Activated B cell treated with CpG ODN at 0.5 μM for 24 hours (primary cell): ENCODE measurements at regions not wholly inside any gene's neighbourhood (a gene's known extent, or its start where the extent isn't known, plus 50 kb on each side); places are given as distances from the start of the nearest gene placed in this dataset.

Source experiments
- ATAC-seq: fragments of 200-7000 bp; cut with Tn5 transposase; one replicate; pipeline ENCODE4 v1.10.0; 2021; ENCODE audit warnings: low read depth, mild to moderate bottlenecking, moderate library complexity
- CTCF ChIA-PET: fragments of 350-600 bp; sonication (Branson Sonifier 250); formaldehyde crosslinking; loops from one replicate; lab custom pipeline; 2021; ENCODE audit warnings: antibody characterized with exemption; lab: Charles Lee
- POLR2A ChIA-PET: fragments of 350-600 bp; sonication (Branson Sonifier 250); formaldehyde crosslinking; loops from one replicate; lab custom pipeline; 2021; ENCODE audit warnings: antibody characterized with exemption; lab: Charles Lee
- DNase-seq: peaks from one replicate; pipeline ENCODE4 v3.0.0; 2022
- H3K27ac Mint-ChIP-seq: one replicate; pipeline ENCODE4 v1.8.0; 2020; ENCODE audit warnings: mixed read lengths
- H3K27me3 Mint-ChIP-seq: one replicate; pipeline ENCODE4 v1.8.0; 2021; ENCODE audit warnings: mixed read lengths
- H3K36me3 Mint-ChIP-seq: one replicate; pipeline ENCODE4 v1.8.0; 2021; ENCODE audit warnings: low read depth, mixed read lengths
- H3K4me1 Mint-ChIP-seq: one replicate; pipeline ENCODE4 v1.8.0; 2021; ENCODE audit warnings: mixed read lengths
- H3K4me3 Mint-ChIP-seq: one replicate; pipeline ENCODE4 v1.8.0; 2020; ENCODE audit warnings: mild to moderate bottlenecking, mixed read lengths
- H3K9me3 Mint-ChIP-seq: one replicate; pipeline ENCODE4 v1.8.0; 2020; ENCODE audit warnings: mixed read lengths
- CTCF ChIP-seq: fragments of 200-600 bp; IDR thresholded peaks from one replicate; pipeline ENCODE4 v1.8.0; 2022; ENCODE audit warnings: antibody characterized with exemption, mild to moderate bottlenecking
- intact Hi-C: fragments of 100-400 bp; cut with micrococcal nuclease; formaldehyde crosslinking; loops from one replicate; pipeline ENCODE4 v1.15.1; 2024

- H3K27ac Mint-ChIP-seq = no peak overlapping the region
- DNase-seq (no peak), ATAC-seq (no peak)
- peaks cover 2% of the 10 kb centered on the region for H3K27me3 Mint-ChIP-seq
- intact Hi-C loops = no loop called here
- H3K9me3 Mint-ChIP-seq = no peaks in the 10 kb centered on the region
- no peak overlapping the region for H3K4me3 Mint-ChIP-seq
- TF ChIP-seq CTCF = no peak
- ChIA-PET POLR2A (no interaction called here), CTCF (no interaction called here)
- no peaks in the 10 kb centered on the region for H3K36me3 Mint-ChIP-seq
- no peaks in the 10 kb centered on the region for H3K4me1 Mint-ChIP-seq
Measured at GRCh38 chr11:115889712-115890111, 385.5 kb upstream of the CADM1 start.

- no peaks in the 10 kb centered on the region for H3K9me3 Mint-ChIP-seq
- POLR2A ChIA-PET = no interaction called here
- no peaks in the 10 kb centered on the region for H3K36me3 Mint-ChIP-seq
- no peak overlapping the region for H3K27ac Mint-ChIP-seq
- CTCF ChIA-PET = no interaction called here
- H3K4me3 Mint-ChIP-seq = no peak overlapping the region
- H3K4me1 Mint-ChIP-seq = no peaks in the 10 kb centered on the region
- H3K27me3 Mint-ChIP-seq = peaks cover 2% of the 10 kb centered on the region
- TF ChIP-seq CTCF = no peak
- ATAC-seq (no peak), DNase-seq (no peak)
- intact Hi-C loops = no loop called here
Measured at GRCh38 chr11:115887727-115888126, 383.5 kb upstream of the CADM1 start.

- ChIA-PET POLR2A (no interaction called here), CTCF (no interaction called here)
- no peaks in the 10 kb centered on the region for H3K9me3 Mint-ChIP-seq
- H3K27me3 Mint-ChIP-seq = peaks cover 2% of the 10 kb centered on the region
- H3K36me3 Mint-ChIP-seq = no peaks in the 10 kb centered on the region
- no peak overlapping the region for H3K4me3 Mint-ChIP-seq
- intact Hi-C loops = no loop called here
- no peak overlapping the region for H3K27ac Mint-ChIP-seq
- H3K4me1 Mint-ChIP-seq = no peaks in the 10 kb centered on the region
- ATAC-seq = no peak
- DNase-seq = no peak
- TF ChIP-seq CTCF = no peak
Measured at GRCh38 chr11:115887316-115887715, 383.1 kb upstream of the CADM1 start.

- H3K36me3 Mint-ChIP-seq = no peaks in the 10 kb centered on the region
- DNase-seq = no peak
Measured at GRCh38 chr11:115886422-115886733, 382.2 kb upstream of the CADM1 start.

GRCh38 chr11:115885535-115886421 lies 381.6 kb upstream of the CADM1 start:
- Mint-ChIP-seq H3K9me3 (peaks cover 4% of the 10 kb centered on the region), H3K27ac (no peak overlapping the region), H3K36me3 (no peaks in the 10 kb centered on the region), H3K27me3 (peaks cover 2% of the 10 kb centered on the region), H3K4me1 (no peaks in the 10 kb centered on the region), H3K4me3 (no peak overlapping the region)
- ChIA-PET CTCF (no interaction called here), POLR2A (no interaction called here)
- DNase-seq (no peak), ATAC-seq (no peak)
- intact Hi-C loops = no loop called here
- no peak for TF ChIP-seq CTCF

More at GRCh38 chr11:115886422-115886733, 382.2 kb upstream of the CADM1 start:
- no peak for ATAC-seq
- Mint-ChIP-seq H3K27me3 (peaks cover 2% of the 10 kb centered on the region), H3K4me1 (no peaks in the 10 kb centered on the region), H3K4me3 (no peak overlapping the region), H3K27ac (no peak overlapping the region), H3K9me3 (peaks cover 4% of the 10 kb centered on the region)
- no peak for TF ChIP-seq CTCF
- intact Hi-C loops = no loop called here
- CTCF ChIA-PET = no interaction called here
- POLR2A ChIA-PET = no interaction called here
